WTC11 (cell line): ENCODE measurements at regions not wholly inside any gene's neighbourhood (a gene's known extent, or its start where the extent isn't known, plus 50 kb on each side); places are given as distances from the start of the nearest gene placed in this dataset.

Experiments used
- ATAC-seq: fragments of 200-7000 bp; cut with Tn5 transposase; 2 replicates; pipeline ENCODE4 v1.10.0; 2021; ENCODE audit warnings: mild to moderate bottlenecking, moderate library complexity
- CTCF ChIA-PET: fragments of 300-600 bp; sonication (Branson Sonifier 250); formaldehyde crosslinking; loops from one replicate; lab custom pipeline; 2021; ENCODE audit warnings: antibody characterized with exemption; lab: Charles Lee
- POLR2A ChIA-PET: fragments of 350-600 bp; sonication (Branson Sonifier 250); formaldehyde crosslinking; loops from one replicate; lab custom pipeline; 2021; ENCODE audit warnings: antibody characterized with exemption; lab: Charles Lee
- DNase-seq: peaks from one replicate; pipeline ENCODE4 v3.0.0; 2021; ENCODE audit warnings: low spot score
- H3K27ac Mint-ChIP-seq: 2 replicates; pipeline ENCODE4 v1.8.0; 2021; ENCODE audit warnings: mixed read lengths
- H3K27me3 Mint-ChIP-seq: 2 replicates; pipeline ENCODE4 v1.8.0; 2021; ENCODE audit warnings: low read depth, mild to moderate bottlenecking, moderate library complexity, mixed read lengths
- H3K36me3 Mint-ChIP-seq: 2 replicates; pipeline ENCODE4 v1.8.0; 2021; ENCODE audit warnings: mixed read lengths
- H3K4me1 Mint-ChIP-seq: 2 replicates; pipeline ENCODE4 v1.8.0; 2022; ENCODE audit warnings: mixed read lengths
- H3K4me3 Mint-ChIP-seq: 2 replicates; pipeline ENCODE4 v1.8.0; 2021; ENCODE audit warnings: mild to moderate bottlenecking, moderate library complexity, mixed read lengths
- H3K9me3 Mint-ChIP-seq: 2 replicates; pipeline ENCODE4 v1.8.0; 2021; ENCODE audit warnings: mixed read lengths
- ATF1 ChIP-seq: sonication (generic); formaldehyde crosslinking; IDR thresholded peaks from 2 replicates; pipeline ENCODE4 v1.8.1; 2023; ENCODE audit warnings: mild to moderate bottlenecking, moderate library complexity, missing genetic modification reagents
- CREB1 ChIP-seq: sonication (generic); formaldehyde crosslinking; IDR thresholded peaks from 2 replicates; pipeline ENCODE4 v1.8.0; 2023; ENCODE audit warnings: mild to moderate bottlenecking, missing genetic modification reagents
- ELF4 ChIP-seq: sonication (generic); formaldehyde crosslinking; IDR thresholded peaks from 2 replicates; pipeline ENCODE4 v1.8.1; 2022; ENCODE audit warnings: low read depth, mild to moderate bottlenecking, moderate library complexity, missing genetic modification reagents
- HMGA2 ChIP-seq: fragments of 250-450 bp; sonication (Bioruptor Pico); IDR thresholded peaks from 2 replicates; pipeline ENCODE4 v1.4.0; 2021; ENCODE audit warnings: mild to moderate bottlenecking, moderate library complexity
- IRF1 ChIP-seq: sonication (generic); formaldehyde crosslinking; IDR thresholded peaks from 2 replicates; pipeline ENCODE4 v1.8.0; 2023; ENCODE audit warnings: missing genetic modification reagents
- IRF2 ChIP-seq: sonication (generic); formaldehyde crosslinking; IDR thresholded peaks from 2 replicates; pipeline ENCODE4 v1.8.0; 2022; ENCODE audit warnings: low read depth, missing genetic modification reagents, borderline replicate concordance
- MYBL2 ChIP-seq: sonication (generic); formaldehyde crosslinking; IDR thresholded peaks from 2 replicates; pipeline ENCODE4 v1.8.1; 2023; ENCODE audit warnings: mild to moderate bottlenecking, moderate library complexity, missing genetic modification reagents
- NFATC4 ChIP-seq: fragments of 250-450 bp; sonication (Bioruptor Pico); IDR thresholded peaks from 2 replicates; pipeline ENCODE4 v1.9.0; 2021; ENCODE audit warnings: mild to moderate bottlenecking
- NFE2L1 ChIP-seq: sonication (generic); formaldehyde crosslinking; IDR thresholded peaks from 2 replicates; pipeline ENCODE4 v1.8.1; 2023; ENCODE audit warnings: missing genetic modification reagents
- NR2C2 ChIP-seq: sonication (generic); formaldehyde crosslinking; IDR thresholded peaks from 2 replicates; pipeline ENCODE4 v1.8.0; 2022; ENCODE audit warnings: mild to moderate bottlenecking, missing genetic modification reagents
- PREB ChIP-seq: sonication (generic); formaldehyde crosslinking; IDR thresholded peaks from 2 replicates; pipeline ENCODE4 v1.8.1; 2022; ENCODE audit warnings: mild to moderate bottlenecking, missing genetic modification reagents, moderate library complexity, borderline replicate concordance
- USF2 ChIP-seq: sonication (generic); formaldehyde crosslinking; IDR thresholded peaks from 2 replicates; pipeline ENCODE4 v1.8.1; 2023; ENCODE audit warnings: mild to moderate bottlenecking, missing genetic modification reagents, moderate library complexity
- ZNF532 ChIP-seq: fragments of 250-450 bp; sonication (Bioruptor Pico); IDR thresholded peaks from 2 replicates; pipeline ENCODE4 v1.9.0; 2021; ENCODE audit warnings: mild to moderate bottlenecking, borderline replicate concordance
- TF ChIP-seq, protein P1 (sequence below): fragments of 200-600 bp; IDR thresholded peaks from 2 replicates; pipeline ENCODE4 v1.8.0; 2022; ENCODE audit warnings: antibody characterized with exemption
- TF ChIP-seq, protein P2 (sequence below): fragments of 250-450 bp; sonication (Bioruptor Pico); IDR thresholded peaks from 2 replicates; pipeline ENCODE4 v1.8.0; 2021; ENCODE audit warnings: mild to moderate bottlenecking

- TF ChIP-seq ZNF532 (CRISPR knock-in tag) (no peak), CREB1 (CRISPR knock-in tag) (no peak), NFE2L1 (CRISPR knock-in tag) (no peak), USF2 (CRISPR knock-in tag) (peak; percentile 76), ELF4 (CRISPR knock-in tag) (no peak), PREB (no peak), IRF2 (CRISPR knock-in tag) (no peak), IRF1 (no peak), HMGA2 (no peak)
- TF ChIP-seq, protein P1, sequence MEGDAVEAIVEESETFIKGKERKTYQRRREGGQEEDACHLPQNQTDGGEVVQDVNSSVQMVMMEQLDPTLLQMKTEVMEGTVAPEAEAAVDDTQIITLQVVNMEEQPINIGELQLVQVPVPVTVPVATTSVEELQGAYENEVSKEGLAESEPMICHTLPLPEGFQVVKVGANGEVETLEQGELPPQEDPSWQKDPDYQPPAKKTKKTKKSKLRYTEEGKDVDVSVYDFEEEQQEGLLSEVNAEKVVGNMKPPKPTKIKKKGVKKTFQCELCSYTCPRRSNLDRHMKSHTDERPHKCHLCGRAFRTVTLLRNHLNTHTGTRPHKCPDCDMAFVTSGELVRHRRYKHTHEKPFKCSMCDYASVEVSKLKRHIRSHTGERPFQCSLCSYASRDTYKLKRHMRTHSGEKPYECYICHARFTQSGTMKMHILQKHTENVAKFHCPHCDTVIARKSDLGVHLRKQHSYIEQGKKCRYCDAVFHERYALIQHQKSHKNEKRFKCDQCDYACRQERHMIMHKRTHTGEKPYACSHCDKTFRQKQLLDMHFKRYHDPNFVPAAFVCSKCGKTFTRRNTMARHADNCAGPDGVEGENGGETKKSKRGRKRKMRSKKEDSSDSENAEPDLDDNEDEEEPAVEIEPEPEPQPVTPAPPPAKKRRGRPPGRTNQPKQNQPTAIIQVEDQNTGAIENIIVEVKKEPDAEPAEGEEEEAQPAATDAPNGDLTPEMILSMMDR: peak; percentile 35; the same call in 1 of the 2 replicates
These were observed 1252.7 kb downstream of the BRD1 start (continued) for GRCh38 chr22:48574776-48575617.

DNA sequence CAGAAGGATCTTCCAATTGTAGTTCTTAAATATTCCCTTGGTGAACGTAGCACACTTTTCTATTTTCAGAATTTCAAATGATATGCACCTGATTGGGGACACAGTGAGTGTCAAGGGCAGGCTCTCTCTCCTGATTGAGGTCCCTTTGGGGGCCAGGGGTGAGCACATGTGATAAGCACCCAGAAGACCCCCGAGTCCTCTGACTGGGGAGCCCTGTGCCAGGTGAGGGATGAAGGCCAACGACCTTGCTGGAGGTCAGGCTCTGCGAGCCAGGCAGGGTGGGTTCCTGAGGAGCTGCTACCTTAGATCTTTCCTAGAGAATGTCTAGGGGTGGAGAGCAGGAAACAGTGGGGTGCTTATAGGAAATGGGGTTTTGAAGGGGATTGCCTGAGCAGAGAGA is 1253.9 kb downstream of the BRD1 start:
- Mint-ChIP-seq H3K27me3 (peaks cover 19% of the 10 kb centered on the region), H3K36me3 (peaks cover 23% of the 10 kb centered on the region), H3K4me3 (no peak overlapping the region), H3K27ac (no peak overlapping the region), H3K4me1 (peaks cover 10% of the 10 kb centered on the region), H3K9me3 (peaks cover 21% of the 10 kb centered on the region)
- no peak for DNase-seq
- POLR2A ChIA-PET: no interaction called here
- TF ChIP-seq ZNF532 (CRISPR knock-in tag): no peak
- TF ChIP-seq, protein P2, sequence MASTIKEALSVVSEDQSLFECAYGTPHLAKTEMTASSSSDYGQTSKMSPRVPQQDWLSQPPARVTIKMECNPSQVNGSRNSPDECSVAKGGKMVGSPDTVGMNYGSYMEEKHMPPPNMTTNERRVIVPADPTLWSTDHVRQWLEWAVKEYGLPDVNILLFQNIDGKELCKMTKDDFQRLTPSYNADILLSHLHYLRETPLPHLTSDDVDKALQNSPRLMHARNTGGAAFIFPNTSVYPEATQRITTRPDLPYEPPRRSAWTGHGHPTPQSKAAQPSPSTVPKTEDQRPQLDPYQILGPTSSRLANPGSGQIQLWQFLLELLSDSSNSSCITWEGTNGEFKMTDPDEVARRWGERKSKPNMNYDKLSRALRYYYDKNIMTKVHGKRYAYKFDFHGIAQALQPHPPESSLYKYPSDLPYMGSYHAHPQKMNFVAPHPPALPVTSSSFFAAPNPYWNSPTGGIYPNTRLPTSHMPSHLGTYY (CRISPR knock-in tag): no peak
- TF ChIP-seq NFATC4 (CRISPR knock-in tag): no peak
- TF ChIP-seq NR2C2 (CRISPR knock-in tag): no peak
- no peak for TF ChIP-seq MYBL2 (CRISPR knock-in tag)
- no peak for TF ChIP-seq ATF1
- CTCF ChIA-PET: interaction anchor here (0.9 kb wide), 1 partner anchor 596 kb away, joined by 3 read pairs; no protein-coding TSS in a partner anchor
- no peak for ATAC-seq
